RKO (cell line): ENCODE measurements at regions not wholly inside any gene's neighbourhood (a gene's known extent, or its start where the extent isn't known, plus 50 kb on each side); places are given as distances from the start of the nearest gene placed in this dataset.

ENCODE experiments used
- DNase-seq: peaks from one replicate; pipeline ENCODE4 v3.0.0-alpha.2; 2016; ENCODE audit warnings: low spot score

GRCh38 chr10:3409928-3410327 is 237.3 kb upstream of the PITRM1 start:
- DNase-seq: no peak

DNA sequence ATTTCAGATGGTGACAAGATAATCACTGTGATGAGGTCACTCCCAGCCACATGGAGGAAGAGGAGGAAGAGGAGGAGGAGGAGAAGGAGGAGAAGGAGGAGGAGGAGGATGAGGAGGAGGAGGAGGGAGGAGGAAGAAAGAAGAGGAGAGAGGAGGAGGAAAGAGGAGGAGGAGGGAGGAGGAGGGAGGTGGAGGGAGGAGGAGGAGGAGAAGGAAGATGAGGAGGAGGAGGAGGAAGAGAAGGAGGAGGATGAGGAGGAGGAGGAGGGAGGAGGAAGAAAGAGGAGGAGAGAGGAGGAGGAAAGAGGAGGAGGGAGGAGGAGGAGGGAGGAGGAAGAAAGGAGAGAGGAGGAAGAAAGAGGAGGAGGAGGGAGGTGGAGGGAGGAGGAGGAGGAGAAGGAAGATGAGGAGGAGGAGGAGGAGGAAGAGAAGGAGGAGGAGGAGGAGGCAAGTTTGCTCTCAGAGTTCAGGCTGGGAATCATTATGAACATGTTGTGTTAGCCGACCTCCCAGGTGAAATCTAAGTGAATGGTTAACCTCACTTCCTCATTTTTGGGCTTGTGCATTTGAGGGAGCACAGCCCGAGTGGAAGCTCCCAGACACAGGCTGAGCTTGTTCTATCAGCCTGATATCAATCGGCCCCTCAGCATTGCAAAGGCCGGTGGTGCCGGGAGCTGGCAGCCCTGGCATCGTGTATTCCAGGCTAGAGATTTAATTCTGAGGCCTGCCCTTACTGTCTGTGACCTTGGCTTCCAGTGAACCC is 236.2 kb upstream of the PITRM1 start:
- no peak for DNase-seq

GRCh38 chr10:3407208-3407607 is 234.6 kb upstream of the PITRM1 start:
- no peak for DNase-seq

- no peak for DNase-seq
These were observed 234.0 kb upstream of the PITRM1 start for GRCh38 chr10:3406556-3406955.

DNA sequence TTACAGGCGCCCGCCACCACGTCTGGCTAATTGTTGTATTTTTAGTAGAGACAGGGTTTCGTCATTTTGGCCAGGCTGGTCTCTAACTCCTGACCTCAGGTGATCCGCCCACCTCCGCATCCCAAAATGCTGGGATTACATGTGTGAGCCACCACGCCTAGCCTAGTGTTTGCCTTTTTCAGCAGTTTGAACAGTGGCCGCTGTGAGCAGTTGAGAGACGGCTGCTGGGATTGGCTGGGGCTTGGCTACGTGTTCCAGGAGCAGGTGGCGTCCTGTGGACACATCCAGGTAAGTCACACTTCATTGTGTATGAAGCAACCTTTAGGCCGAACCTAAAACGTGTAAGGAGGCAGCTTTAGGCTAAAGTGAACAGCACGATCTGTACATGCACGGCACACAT is 231.8 kb upstream of the PITRM1 start:
- DNase-seq: no peak

DNA sequence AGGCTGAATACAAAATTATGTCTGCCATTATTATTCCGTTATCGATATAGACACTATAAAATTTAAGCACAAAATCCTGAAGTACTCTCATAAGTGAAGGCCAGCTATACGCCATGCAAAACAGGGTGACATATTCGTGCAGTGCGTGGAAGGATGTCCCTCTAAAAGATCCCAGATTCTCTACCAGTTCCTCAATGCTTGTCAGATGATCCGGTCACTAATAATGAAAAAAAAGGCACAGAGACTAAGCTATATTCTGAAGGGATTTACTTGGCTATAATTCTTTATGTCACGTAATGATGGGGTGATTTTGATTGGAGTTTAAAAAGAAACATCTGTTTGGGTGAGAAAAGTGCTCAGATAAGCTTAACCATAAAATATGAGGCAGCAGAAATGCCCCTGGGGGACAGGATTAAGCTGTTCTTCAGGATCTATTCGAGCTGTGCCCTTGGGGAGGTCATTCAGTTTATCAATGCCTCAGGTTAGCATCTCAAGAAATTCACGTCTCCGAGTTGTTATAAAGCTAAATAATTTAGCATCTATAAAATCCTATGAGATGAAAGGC is 229.7 kb upstream of the PITRM1 start:
- no peak for DNase-seq

DNA sequence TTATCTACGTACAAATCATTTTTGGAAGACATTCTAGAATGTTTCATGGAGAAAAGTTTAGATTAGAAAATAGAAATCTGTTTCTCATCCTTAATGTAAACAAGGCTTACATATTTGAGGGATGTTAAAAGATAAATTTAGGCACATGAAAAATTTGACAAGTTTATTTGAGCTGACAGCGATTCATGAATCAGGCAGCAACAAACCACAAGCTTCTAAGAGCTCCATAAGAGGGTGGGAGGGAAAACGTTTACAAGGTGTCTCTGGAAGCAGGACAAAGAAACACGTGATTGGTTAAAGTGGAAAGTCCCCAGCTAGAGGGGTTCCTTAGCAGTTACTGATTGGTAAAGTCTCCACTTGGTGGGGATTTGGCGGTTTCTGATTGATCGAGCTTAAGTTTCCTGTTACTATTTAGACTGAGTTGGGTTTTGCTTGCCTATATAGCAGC is 228.9 kb upstream of the PITRM1 start:
- no peak for DNase-seq

GRCh38 chr10:3400348-3400747 is 227.8 kb upstream of the PITRM1 start:
- DNase-seq: no peak

GRCh38 chr10:3399756-3400155 is 227.2 kb upstream of the PITRM1 start:
- no peak for DNase-seq

- DNase-seq: no peak
These were observed 226.5 kb upstream of the PITRM1 start for GRCh38 chr10:3398825-3399646.

DNA sequence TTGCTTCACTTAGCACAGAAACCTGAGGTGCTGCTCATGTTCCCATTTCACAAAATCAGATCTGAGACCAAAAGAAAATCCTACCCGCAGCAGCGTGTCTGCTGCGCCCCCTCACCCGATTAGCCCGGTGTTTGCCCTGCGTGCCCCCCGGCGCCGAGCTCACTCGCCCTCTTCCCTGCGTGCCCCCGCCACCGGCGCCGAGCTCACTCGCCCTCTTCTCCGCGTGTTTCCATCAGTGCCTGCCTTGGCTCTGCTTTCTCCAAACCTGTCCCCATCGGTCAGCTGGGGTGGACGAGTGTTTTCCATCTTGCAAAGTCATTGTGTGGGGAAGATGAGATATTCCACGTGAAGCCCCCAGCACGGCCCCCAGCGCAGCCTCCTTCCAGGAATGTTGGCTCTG is 225.3 kb upstream of the PITRM1 start:
- DNase-seq: no peak

- DNase-seq: peak; percentile 28
These were observed 224.6 kb upstream of the PITRM1 start for GRCh38 chr10:3397231-3397630.

DNA sequence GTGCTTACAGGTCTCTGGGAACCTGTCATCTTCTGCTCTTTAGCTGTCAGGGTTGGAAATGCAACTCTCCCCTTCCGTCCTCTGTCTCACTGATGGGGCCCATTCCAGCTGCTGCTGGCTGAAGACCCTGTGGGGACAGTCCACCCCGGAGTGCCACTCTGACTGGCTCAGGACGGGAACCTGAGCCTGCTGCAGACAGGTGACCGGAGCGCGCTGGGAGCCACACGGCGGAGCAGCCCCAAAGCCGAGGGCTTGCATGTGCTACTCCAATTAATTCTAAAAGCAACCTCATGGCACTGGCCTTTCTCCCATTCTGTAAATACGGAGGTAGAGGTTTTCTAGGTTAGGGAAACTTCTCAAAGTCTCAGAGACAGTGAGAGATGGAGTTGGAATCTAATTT is 223.5 kb upstream of the PITRM1 start:
- no peak for DNase-seq

DNA sequence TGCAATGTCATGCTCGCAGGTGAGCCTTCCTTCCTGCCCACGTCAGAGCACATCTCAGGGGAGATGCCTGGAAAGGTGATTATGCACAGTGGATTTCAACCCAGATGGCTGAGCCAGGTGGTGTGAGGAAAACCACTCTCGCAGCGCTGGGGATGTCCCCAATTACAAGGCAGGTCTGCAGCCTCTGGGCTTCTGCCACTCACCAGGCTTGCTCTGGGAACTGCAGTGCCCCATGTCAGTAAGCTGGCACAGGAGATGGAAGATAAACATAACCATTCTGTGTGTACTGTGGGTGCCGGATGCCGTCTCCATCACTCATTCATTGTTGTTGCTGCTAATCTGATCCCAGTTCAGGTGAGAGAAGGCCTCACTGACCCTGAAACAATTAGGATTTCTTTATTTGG is 222.9 kb upstream of the PITRM1 start:
- no peak for DNase-seq

- DNase-seq: no peak
These were observed 222.5 kb upstream of the PITRM1 start for GRCh38 chr10:3395041-3395440.

DNA sequence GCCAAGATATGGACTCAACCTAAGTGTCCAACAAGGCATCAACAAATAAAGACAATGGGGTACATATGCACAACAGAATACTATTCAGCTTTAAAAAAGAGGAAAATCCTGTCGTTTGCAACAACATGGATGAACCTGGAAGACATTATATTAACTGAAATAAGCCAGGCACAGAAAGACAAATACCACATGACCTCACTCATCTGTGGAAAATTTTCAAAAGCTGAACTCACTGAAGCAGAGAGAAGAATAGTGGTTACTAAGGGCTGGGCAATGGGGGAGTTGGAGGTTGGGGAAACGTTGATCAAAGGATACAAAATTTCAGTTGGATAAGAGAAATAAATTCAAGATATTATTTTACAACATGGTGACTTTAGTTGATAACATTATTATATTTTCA is 221.4 kb upstream of the PITRM1 start:
- no peak for DNase-seq

GRCh38 chr10:3391657-3392056 is 219.1 kb upstream of the PITRM1 start:
- DNase-seq: no peak

DNA sequence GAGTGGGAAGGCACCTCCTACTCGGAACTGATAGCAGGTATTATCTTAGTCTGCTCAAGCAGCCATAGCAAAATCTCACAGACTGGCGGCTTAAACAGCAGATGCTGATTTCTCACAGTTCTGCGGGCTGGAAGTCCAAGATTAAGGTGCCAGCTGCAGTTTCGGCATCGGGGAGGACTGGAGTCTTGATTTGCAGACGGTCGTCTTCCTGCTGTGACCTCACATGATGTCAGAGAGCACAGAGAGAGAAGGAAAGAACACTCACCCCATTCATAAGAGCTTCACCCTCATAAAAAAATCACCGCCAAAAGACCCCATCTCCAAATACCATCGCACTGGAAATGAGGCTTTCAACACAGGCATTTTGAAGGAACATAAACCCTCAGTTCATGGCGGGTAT is 216.5 kb upstream of the PITRM1 start:
- no peak for DNase-seq

DNA sequence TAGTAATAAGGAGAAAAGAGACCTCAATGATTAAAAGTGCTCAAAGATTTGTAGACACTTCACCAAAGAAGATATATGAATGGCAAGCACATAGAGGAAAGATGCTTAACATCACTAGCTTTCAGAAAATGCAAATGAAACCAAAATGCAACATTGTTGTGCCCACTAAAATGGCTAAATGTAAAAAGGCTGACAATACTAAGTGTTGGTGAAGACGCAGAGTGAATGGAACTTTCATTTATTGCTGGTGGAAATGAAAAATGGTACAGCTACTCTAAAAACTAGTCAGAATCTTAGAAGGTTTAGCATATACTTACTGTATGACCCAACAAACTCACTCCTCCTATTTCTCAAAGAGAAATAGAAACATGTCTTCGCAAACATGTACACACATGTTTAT is 212.9 kb upstream of the PITRM1 start:
- no peak for DNase-seq

DNA sequence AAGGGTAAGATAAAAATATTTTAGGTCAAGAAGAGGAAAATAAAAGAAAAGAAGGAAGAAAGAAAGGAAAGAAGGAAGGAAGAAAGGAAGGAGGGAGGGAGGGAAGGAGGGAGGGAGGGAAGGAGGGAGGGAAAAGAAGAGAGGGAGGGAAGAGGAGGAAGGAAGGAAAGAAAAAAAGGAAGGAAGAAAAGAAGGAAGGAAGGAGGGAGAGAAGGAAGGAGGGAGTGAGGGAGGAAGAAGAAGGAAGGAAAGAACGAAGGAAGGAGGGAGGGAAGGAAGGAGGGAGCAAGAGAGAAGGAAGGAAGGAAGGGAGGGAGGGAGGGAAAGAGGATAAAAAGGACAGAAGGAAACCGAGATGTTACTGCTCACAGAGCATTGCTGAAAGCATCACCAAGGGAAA is 209.5 kb upstream of the PITRM1 start:
- no peak for DNase-seq

DNA sequence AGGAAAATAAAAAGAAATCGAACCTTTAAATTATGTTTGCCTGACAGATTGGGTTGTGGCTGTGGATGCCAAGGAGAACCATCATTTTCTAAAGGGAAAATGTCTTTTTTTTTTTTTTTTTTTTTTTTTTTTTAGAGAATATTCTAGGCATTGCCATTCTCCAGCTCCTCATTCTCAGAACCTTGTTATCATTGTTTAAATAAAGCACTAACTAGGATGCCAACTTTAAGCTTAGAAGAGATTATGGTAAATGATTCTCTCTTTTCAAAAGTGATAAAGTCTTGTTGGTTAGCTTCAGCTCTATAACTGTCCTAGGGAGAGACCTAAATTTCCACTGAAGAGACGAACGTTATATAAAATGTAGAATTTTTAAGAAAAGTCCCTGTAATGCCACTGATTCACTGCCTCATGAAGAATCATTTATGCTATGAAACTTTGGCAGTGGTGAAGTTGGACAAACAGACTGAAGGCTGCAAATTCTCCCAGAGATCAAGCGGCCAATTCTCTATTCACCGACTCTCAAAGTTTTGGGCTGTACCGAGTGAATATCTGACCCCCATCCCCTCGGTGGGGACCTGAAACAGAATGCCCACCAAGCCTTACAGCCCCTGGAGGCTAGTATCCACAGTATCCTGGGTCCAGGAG is 207.9 kb upstream of the PITRM1 start:
- DNase-seq: no peak

DNA sequence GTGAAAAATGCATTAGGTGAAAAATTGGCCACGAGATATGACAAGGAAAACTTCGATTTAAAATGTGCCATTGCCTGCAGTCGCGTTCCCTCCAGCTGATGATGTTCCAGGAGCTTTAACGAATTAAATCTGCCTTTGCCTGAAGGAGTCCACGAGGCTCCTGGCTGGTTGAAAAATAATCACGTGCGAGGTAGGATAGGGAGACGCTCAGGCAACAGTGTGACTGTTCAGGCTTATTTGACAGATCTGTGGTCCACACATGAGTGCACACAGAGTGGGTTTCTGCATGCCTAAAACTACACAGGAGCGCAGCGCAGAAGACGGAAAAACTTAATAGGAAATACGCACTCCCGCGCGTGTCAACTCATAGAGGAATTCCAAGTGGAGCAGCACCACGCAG is 204.0 kb upstream of the PITRM1 start:
- no peak for DNase-seq

DNA sequence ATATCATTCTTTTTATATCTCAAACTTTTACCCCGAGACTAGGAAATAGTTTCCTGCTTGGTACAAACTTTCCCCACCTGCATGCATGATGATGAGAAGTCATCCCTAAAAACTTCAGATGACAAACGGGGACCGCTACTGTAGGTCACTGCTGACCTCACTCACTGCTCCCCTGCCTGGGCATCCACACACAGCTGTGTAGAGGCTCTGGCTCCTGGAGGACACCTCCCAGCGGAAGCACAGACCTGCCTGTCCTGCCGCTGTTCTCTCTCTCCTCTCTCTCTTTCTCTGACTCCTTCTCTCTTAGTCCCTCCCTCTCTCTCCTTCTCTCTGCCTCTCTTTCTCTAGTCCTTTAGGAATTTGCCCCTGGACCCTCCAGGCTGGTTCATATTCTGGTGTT is 202.9 kb upstream of the PITRM1 start:
- DNase-seq: no peak
